Ammon's horn (tissue), 1 donor: ENCODE measurements at regions not wholly inside any gene's neighbourhood (a gene's known extent, or its start where the extent isn't known, plus 50 kb on each side); places are given as distances from the start of the nearest gene placed in this dataset.

Experiments
- DNase-seq: peaks from one replicate; pipeline ENCODE4 v3.0.0-alpha.2; 2016; ENCODE audit warnings: low spot score

- DNase-seq, result no peak
Measured at GRCh38 chr4:1476140-1476513, 69.9 kb upstream of the NKX1-1 start.

- no peak for DNase-seq
Measured at GRCh38 chr4:1475277-1476139, 69.3 kb upstream of the NKX1-1 start.

GRCh38 chr4:1474126-1475090, 68.2 kb upstream of the NKX1-1 start:
- no peak for DNase-seq

GRCh38 chr4:1473718-1474117, 67.5 kb upstream of the NKX1-1 start:
- DNase-seq, result no peak

- DNase-seq, result no peak
Measured at GRCh38 chr4:1472911-1473518, 66.8 kb upstream of the NKX1-1 start.

GRCh38 chr4:1472148-1472797, 66.0 kb upstream of the NKX1-1 start:
- DNase-seq, result no peak

GRCh38 chr4:1471443-1472147, 65.4 kb upstream of the NKX1-1 start:
- no peak for DNase-seq

- no peak for DNase-seq
Measured at GRCh38 chr4:1470816-1471442, 64.7 kb upstream of the NKX1-1 start.

GRCh38 chr4:1470393-1470670, 64.1 kb upstream of the NKX1-1 start:
- no peak for DNase-seq

GRCh38 chr4:1469607-1470392, 63.6 kb upstream of the NKX1-1 start:
- no peak for DNase-seq

GRCh38 chr4:1469043-1469442, 62.8 kb upstream of the NKX1-1 start:
- no peak for DNase-seq

GRCh38 chr4:1467581-1468458, 61.6 kb upstream of the NKX1-1 start:
- no peak for DNase-seq

- DNase-seq, result no peak
Measured at GRCh38 chr4:1466863-1467165, 60.6 kb upstream of the NKX1-1 start.

- no peak for DNase-seq
Measured at GRCh38 chr4:1466034-1466862, 60.0 kb upstream of the NKX1-1 start.

- no peak for DNase-seq
Measured at GRCh38 chr4:1465173-1466033, 59.2 kb upstream of the NKX1-1 start.

- no peak for DNase-seq
Measured at GRCh38 chr4:1464581-1465171, 58.4 kb upstream of the NKX1-1 start.

GRCh38 chr4:1463927-1464540, 57.8 kb upstream of the NKX1-1 start:
- DNase-seq, result no peak
